Kidney epithelial cell (primary cell): ENCODE measurements at regions not wholly inside any gene's neighbourhood (a gene's known extent, or its start where the extent isn't known, plus 50 kb on each side); places are given as distances from the start of the nearest gene placed in this dataset.

Experiments
- DNase-seq: peaks from one replicate; pipeline ENCODE4 v3.0.0-alpha.2; 2010; ENCODE audit warnings: low read depth
- H3K27me3 ChIP-seq: 2 replicates; pipeline ENCODE4 v1.6.0; 2011; ENCODE audit warnings: low read length; ENCODE audit not compliant: control insufficient read depth, insufficient read depth
- H3K36me3 ChIP-seq: 2 replicates; pipeline ENCODE4 v1.5.1; 2011; ENCODE audit warnings: low read length; ENCODE audit not compliant: control insufficient read depth, insufficient read depth
- H3K4me3 ChIP-seq: 2 replicates; pipeline ENCODE4 v1.5.1; 2011; ENCODE audit warnings: low read depth, mild to moderate bottlenecking, control low read depth, low read length
- CTCF ChIP-seq: IDR thresholded peaks from 2 replicates; pipeline ENCODE4 v1.5.1; 2011; ENCODE audit warnings: mild to moderate bottlenecking, moderate library complexity, low read length, control low read depth, inconsistent platforms; ENCODE audit not compliant: insufficient read depth, poor library complexity, severe bottlenecking

- DNase-seq = no peak
- TF ChIP-seq CTCF = no peak
- Histone ChIP-seq H3K36me3 (no peaks in the 10 kb centered on the region), H3K27me3 (no peaks in the 10 kb centered on the region), H3K4me3 (no peak overlapping the region)
Measured at GRCh38 chr2:40646642-40647041, 194.8 kb upstream of the SLC8A1 start.

GRCh38 chr2:40652155-40652554 lies 200.3 kb upstream of the SLC8A1 start:
- Histone ChIP-seq H3K4me3 (no peak overlapping the region), H3K36me3 (no peaks in the 10 kb centered on the region), H3K27me3 (no peaks in the 10 kb centered on the region)
- TF ChIP-seq CTCF = no peak
- no peak for DNase-seq

- TF ChIP-seq CTCF = no peak
- no peaks in the 10 kb centered on the region for H3K36me3 ChIP-seq
- H3K4me3 ChIP-seq = no peak overlapping the region
- DNase-seq = no peak
- H3K27me3 ChIP-seq = no peaks in the 10 kb centered on the region
Measured at GRCh38 chr2:40653829-40654228, 201.9 kb upstream of the SLC8A1 start.

GRCh38 chr2:40654346-40654745 lies 202.5 kb upstream of the SLC8A1 start:
- Histone ChIP-seq H3K4me3 (no peak overlapping the region), H3K27me3 (no peaks in the 10 kb centered on the region), H3K36me3 (no peaks in the 10 kb centered on the region)
- no peak for TF ChIP-seq CTCF
- no peak for DNase-seq

GRCh38 chr2:40658941-40659340 lies 207.1 kb upstream of the SLC8A1 start:
- no peaks in the 10 kb centered on the region for H3K36me3 ChIP-seq
- TF ChIP-seq CTCF = no peak
- H3K4me3 ChIP-seq = no peak overlapping the region
- peak; percentile 9 for DNase-seq
- no peaks in the 10 kb centered on the region for H3K27me3 ChIP-seq

GRCh38 chr2:40665493-40666232 lies 213.8 kb upstream of the SLC8A1 start:
- DNase-seq = no peak
- Histone ChIP-seq H3K27me3 (no peaks in the 10 kb centered on the region), H3K4me3 (no peak overlapping the region), H3K36me3 (no peaks in the 10 kb centered on the region)
- no peak for TF ChIP-seq CTCF
